ENCODE measurements at regions not wholly inside any gene's neighbourhood (a gene's known extent, or its start where the extent isn't known, plus 50 kb on each side); places are given as distances from the start of the nearest gene placed in this dataset.
"Not testable (repeated sequence)": the region's sequence is repeated elsewhere in the genome, so short reads cannot be mapped to it uniquely, and the experiment has no call there.

DNA sequence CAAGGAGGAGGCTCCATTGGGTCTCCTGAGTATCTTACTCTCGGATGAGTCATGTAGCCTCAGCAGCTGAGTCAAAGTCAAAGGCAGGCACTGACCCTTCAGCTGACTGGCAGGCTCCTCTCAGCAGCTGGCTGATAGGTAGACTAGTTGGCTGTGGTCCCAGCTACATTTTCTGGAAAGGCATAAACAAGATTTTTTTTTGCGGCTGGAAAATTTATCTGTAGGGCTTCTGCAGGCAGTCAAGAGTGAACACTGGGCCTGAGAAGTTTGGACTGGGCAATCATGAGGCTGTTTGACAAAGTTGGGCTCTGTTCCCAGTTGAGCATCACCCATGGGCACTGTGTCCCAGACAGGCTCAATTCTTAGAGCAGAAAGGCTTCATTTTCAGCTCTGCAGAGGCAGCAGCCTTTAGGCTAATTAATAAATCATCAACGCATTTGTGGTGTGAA, 796.2 kb downstream of the CCSER2 start:
- ATAC-seq (no peak), DNase-seq (ENCODE audit: missing footprints) (no peak)
- intact Hi-C loops (cut with DNase I) = no loop called here

DNA sequence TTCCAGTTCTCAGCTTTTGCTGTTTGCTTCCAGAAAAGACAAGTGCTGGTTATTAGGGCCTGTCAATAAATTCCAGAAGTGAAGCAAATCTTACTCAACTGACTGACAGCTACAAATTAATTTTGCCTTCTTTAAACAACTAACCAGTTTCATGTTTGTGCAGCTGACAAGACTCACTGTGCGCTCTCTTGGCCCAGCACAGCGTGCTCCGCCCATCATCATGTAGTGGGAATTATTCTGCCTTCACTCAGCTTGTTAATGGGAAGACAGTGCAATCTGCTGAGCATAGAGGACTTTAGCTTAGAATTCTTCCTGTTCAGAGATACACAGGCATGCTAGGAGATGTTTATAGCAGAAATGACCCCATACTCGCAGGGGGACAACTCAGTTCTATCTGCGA, 808.9 kb downstream of the CCSER2 start:
- intact Hi-C loops (cut with DNase I) = no loop called here
- DNase-seq (ENCODE audit: missing footprints) (no peak), ATAC-seq (no peak)

DNA sequence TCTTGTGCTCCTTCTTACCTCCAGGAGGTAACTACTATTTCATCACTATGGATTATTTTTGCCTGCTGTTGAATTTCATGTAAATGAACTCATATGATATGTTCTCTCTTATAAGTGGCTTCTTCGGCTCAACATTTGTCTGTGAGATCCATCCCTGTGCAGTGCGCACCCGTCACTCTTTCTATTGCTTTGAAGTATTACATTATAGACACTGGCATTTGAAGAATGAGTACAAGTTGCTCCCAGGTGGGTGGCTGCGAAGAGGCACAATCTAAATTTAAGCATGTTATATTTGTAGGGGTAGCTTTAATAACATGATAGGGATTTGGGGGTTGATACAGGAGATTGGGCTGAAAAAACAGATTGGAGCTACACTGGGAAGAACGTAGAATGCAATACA, 809.7 kb downstream of the CCSER2 start:
- DNase-seq (ENCODE audit: missing footprints) (no peak), ATAC-seq (no peak)
- intact Hi-C loops (cut with DNase I) = no loop called here

DNA sequence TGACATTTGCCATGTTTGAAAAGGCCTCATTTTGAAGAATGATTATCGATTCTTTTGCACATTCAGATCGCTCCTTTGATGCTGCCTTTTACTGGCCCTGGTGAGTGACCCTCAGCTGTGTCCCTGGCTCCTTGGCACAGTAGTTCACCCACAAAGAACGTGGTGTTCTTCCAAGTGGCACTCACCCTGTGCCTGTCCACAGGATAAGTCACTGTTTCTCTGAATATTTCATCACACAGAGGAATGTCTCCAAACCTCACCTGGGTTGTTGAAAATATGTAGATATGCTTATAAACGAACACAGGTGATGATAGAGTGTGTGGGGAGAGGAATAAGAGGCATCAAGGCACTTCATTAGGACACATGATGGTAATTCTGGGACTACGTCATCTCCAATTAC, 810.7 kb downstream of the CCSER2 start:
- intact Hi-C loops (cut with DNase I) = no loop called here
- DNase-seq (ENCODE audit: missing footprints) (no peak), ATAC-seq (no peak)

DNA sequence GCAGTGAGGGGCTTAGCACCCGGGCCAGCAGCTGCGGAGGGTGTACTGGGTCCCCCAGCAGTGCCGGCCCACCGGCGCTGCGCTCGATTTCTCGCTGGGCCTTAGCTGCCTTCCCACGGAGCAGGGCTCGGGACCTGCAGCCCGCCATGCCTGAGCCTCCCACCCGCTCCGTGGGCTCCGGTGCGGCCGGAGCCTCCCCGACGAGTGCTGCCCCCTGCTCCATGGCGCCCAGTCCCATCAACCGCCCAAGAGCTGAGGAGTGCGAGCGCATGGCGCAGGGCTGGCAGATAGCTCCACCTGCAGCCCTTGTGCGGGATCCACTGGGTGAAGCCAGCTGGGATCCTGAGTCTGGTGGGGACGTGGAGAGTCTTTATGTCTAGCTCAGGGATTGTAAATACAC, 813.1 kb downstream of the CCSER2 start:
- ATAC-seq; intact Hi-C loops (cut with DNase I); DNase-seq (ENCODE audit: missing footprints): not testable (repeated sequence)

DNA sequence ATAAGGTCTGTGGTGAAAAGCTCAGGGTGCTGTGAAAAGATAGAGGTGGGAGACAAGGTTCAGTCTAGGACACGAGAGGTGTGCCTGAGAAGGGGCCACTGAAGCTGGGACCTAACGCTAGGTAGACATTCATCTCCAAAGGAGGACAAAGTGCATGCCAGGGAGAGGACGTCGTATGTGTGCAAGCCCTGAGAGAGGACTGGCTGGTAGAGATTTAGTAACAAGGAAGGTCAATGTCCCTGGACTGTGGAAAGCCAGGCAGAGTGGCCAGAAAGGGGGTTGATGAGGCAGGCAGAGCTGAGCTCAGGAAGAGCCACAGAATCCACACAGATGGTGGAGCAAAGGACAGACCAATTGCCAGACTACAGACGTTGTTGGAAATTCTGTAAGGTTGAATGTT, 817.6 kb downstream of the CCSER2 start:
- intact Hi-C loops (cut with DNase I) = no loop called here
- no peak for DNase-seq (ENCODE audit: missing footprints)
- ATAC-seq = no peak

DNA sequence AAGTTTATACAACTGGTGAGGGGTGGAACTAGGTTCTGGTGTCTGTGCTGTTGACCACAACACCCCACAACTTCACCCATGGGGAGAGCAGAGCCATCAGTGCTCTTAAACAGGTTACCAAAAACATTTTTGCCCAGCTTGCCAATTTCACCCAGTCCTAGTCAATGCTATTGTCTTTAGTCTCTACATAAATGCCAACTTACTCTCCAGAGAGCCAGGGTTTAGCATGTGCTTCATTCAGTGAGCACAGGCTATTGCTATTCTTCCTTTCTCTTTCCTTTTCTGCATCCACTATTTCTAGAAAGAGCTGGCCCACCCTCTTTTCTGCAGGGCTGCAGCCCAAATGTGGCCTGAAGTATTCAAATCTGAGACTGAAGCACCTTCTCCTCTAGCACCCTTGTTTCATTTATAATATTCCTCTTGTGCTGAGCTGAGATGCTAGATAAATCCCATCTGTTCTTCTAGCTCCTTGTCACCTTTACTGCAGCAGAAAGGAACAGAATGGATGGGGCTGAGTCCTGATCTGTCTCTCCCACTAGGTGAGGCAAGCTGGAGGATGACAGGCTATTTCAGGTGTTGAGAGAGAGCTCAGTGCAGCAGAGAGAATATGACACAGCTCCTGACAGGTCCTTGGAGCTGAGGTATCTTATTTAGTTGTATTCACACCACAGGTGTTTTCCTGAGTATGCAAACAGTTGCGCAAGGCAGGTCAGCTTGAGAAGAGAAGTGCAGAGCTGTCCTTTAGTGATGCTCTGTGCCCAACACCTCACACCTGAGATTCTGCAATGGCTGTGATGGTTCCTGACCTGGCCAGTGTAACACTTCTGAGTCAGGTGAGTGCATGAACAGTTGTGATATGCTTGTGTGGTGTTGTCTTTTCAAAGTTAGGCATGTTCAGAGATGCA, 819.2 kb downstream of the CCSER2 start:
- DNase-seq (ENCODE audit: missing footprints) (no peak), ATAC-seq (no peak)
- intact Hi-C loops (cut with DNase I) = no loop called here

DNA sequence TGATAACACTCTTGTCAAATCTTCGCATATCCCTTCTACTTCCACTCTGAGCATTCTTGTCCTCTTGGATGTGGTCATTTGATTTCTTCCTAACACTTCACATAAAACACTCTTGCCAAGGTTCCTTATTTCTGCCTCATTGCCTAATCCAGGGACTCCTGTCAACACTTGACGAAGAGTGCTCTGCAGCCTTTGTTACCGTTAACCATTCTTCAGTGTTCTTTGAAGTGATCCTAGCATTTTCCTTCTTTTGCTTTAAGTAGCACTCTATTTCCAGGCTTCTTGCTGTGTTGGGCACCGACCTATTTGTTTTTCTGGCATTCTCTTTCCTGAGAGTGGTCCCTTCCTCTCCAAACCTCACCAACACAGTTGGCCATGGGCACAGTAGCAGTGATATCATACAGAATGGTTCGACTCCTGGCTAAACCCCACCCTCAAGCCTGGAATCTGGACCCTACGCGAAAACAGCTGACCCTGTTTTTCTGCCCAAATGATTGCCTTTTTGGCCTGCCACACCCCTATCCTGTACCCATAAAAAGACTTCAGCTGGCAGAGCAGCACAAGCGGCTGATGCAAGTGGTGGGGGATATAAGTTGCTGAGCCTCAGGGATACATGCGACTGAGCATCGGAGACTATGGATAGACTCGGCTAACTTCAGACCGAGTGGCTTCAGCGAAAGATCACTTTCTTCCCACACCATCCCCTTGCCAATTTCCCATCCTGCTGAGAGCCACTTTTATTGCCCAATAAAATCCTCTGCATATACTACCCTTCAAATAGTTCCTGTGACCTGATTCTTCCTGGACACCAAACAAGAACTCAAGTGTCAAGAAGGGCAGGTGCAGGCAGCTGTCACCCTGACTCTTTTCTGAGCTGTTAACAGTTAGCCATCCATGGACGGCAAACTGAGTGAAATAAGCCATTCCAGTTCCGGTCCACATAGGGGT, 820.6 kb downstream of the CCSER2 start:
- no peak for DNase-seq (ENCODE audit: missing footprints)
- ATAC-seq = no peak
- intact Hi-C loops (cut with DNase I) = no loop called here

DNA sequence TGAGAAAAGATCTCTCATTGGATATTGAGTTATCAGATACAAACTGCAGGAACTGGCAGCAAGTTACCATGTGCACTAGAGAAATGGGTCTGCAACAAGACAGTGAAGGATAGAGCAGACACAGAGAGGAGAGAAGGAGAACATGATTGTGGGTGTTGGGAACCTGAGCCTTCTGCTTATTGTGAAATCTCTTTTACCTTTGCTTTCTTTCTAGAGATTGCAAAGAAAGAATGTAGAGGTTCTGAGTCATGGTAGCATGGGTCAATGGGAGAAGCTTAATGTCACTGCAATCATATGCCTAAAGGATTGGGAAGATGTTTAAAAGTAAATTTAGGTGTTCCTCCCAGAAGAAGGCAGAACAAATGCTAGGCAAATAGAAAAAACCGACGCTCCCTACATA, 821.4 kb downstream of the CCSER2 start:
- intact Hi-C loops (cut with DNase I) = no loop called here
- ATAC-seq (no peak), DNase-seq (ENCODE audit: missing footprints) (no peak)

DNA sequence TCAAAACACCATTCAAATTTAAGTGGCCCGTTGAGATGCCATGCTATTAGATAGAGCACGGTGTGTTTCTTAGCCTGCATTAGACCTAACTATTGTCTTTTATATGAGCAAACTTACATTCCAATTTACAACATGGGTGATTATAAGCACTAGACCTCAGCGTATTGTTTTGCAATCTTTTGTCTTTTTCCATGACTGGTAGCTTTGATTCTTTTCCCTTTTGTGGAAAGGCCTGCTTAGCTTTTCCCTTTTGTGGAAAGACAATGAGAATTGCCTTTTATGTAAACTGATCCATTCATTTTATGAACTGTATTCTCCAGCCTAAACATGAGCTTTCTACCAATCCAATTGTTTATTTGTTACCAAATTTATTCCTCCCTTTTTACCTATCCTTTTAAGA, 823.1 kb downstream of the CCSER2 start:
- intact Hi-C loops (cut with DNase I) = no loop called here
- DNase-seq (ENCODE audit: missing footprints) (no peak), ATAC-seq (no peak)

DNA sequence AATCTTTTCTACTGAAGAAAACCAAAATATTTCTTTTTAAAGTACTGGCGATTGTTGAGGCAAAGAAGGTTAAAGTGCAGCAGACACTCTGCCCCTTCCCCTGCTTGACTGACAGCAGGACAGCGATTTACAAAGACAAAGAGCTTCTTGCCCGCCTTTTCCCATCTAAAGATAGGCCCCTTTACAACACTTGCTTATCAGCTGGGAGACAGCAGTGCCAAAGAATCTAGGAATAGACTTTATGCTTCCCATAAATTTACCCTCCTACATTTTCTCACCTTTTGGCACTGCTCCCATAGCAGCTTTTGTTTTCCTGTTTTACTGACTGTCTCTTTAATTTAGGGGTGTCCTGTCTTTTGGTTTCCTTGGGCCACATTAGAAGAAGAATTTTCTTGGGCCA, 824.1 kb downstream of the CCSER2 start:
- ATAC-seq = no peak
- intact Hi-C loops (cut with DNase I) = no loop called here

DNA sequence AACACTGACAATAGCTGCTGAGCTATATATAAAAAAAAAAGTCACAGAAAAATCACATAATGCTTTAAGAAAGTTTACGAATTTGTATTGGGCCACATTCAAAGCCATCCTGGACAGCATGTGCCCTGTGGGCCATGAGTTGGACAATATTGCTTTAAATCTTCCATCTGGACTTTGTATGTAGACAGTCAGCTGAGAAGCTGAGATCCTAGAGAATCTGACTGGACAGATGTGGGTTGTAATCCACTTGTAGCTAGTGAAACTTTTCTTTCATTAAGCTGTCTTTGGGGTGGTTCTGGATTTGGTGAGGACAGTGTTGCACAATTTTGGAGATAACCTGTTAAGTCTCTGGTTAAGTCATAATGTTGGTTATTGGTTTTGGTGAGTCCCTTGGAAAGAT, 824.5 kb downstream of the CCSER2 start:
- intact Hi-C loops (cut with DNase I) = no loop called here
- ATAC-seq (no peak), DNase-seq (ENCODE audit: missing footprints) (no peak)

More for the DNA sequence above, 824.1 kb downstream of the CCSER2 start:
- no peak for DNase-seq (ENCODE audit: missing footprints)

DNA sequence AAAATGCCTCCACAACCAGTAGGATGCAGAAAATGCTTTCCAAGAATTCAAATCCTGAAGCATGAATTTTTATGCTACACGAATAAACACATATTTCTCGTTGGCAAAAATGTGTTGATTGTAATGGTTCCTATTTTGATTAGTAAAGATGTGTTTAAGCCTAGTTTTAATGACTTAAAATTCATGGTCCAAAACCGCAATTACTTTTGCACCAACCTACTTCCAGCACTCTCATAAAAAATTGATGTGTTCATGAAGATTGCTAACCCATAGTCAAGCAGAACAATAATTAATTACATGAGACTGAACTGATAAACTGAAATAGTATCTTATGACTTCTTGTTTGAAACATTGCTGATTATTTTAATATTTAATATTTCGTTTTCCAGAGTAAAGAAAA, 828.8 kb downstream of the CCSER2 start:
- no peak for ATAC-seq
- intact Hi-C loops (cut with DNase I) = no loop called here
- no peak for DNase-seq (ENCODE audit: missing footprints)

DNA sequence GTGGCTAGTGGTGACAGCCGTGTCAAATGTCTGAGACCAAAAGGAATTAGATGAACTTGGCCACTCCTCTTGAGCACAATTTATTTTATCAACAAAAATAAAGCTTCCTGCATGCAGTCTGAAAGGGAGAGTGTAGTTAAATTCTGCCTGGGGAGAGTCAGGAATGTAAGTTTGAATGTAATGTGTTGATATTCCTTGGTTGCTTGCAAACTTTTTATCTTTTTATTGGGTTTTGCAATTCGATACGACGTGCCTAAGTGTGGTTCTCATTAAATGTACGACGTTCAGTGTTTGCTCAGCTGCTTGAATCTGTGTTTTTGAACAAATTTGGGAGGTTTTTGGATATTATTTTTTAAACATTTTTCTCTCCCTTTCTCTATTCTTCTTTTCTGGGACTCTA, 839.9 kb downstream of the CCSER2 start:
- ATAC-seq (no peak), DNase-seq (ENCODE audit: missing footprints) (no peak)
- intact Hi-C loops (cut with DNase I) = no loop called here

DNA sequence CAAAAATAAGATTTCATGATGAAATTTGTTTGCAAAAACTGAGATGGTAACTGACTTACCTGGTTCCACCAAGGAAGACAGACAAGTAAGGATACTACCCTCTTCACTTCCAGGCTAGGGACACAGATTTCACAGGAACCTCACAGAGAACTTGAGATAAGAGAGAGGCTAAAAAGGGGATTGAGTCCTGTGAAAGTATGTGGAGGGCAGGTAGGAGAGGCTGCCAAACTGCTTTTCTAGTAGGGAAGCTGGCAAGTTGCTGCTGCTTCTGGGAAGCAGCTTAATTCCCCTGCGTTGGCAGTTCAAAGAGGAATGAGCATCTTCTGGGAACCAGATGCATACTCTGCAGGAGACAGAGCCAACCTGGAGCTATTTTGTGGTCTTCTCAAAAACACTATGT, 841.6 kb downstream of the CCSER2 start:
- intact Hi-C loops (cut with DNase I) = no loop called here
- ATAC-seq = no peak
- DNase-seq (ENCODE audit: missing footprints) = no peak

DNA sequence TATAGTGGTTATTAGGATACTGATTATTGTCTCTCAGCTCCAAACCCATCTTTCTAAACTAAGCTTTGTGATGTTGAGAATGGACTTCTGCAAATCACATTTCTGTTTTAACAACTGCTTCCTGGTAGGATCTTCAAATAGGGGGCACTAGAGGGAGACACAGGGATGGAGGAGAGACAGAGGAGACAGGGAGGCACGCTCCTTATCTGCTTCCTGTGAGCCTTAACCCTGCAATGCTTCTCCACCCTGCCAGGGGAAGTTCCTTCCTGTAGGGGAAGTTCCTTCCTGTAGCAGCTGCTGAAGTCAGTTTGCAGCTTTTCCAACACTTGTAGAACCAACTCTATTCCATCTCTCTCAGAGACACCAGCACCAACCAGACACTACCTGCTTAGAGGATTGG, 847.2 kb downstream of the CCSER2 start:
- no peak for DNase-seq (ENCODE audit: missing footprints)
- intact Hi-C loops (cut with DNase I) = no loop called here
- no peak for ATAC-seq

DNA sequence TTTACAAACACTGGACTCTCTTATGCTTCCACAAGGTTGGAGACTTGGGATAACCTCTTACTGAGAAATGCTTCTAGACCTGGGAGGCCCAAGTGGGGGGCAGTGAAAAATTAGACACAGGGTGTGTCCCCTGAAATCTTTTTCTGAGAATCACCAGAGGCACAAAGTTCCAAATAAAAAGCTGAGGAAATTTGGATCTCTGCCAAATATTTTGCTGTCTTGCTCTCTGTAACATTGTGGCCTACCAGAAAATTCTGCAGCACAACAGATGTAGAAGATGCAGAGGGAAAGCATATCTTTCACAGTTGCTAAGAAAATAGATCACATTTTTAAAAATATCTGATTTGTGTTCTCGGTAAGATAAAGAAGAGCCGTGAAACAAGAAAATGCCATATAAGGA, 849.4 kb downstream of the CCSER2 start:
- no peak for DNase-seq (ENCODE audit: missing footprints)
- intact Hi-C loops (cut with DNase I) = no loop called here
- ATAC-seq = no peak

DNA sequence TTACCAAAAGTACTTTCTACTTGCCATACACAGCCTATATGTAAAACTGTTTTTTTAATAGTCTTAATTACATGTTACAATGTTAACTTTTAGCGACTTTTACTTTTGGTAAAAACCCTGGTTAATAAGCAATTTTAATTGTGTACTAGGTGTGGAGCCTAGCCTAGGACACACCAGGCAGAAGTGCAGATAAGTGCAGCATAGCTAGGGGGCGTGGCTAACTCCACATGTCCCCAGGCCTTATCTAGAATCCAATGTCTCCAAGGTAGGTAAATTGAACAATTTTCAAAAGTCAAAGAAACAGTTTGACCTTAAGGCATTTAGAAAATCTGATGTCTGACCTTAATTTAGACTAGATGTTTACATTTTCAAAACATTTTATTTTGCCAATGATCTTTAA, 858.7 kb downstream of the CCSER2 start:
- DNase-seq (ENCODE audit: missing footprints) = no peak
- intact Hi-C loops (cut with DNase I) = no loop called here

DNA sequence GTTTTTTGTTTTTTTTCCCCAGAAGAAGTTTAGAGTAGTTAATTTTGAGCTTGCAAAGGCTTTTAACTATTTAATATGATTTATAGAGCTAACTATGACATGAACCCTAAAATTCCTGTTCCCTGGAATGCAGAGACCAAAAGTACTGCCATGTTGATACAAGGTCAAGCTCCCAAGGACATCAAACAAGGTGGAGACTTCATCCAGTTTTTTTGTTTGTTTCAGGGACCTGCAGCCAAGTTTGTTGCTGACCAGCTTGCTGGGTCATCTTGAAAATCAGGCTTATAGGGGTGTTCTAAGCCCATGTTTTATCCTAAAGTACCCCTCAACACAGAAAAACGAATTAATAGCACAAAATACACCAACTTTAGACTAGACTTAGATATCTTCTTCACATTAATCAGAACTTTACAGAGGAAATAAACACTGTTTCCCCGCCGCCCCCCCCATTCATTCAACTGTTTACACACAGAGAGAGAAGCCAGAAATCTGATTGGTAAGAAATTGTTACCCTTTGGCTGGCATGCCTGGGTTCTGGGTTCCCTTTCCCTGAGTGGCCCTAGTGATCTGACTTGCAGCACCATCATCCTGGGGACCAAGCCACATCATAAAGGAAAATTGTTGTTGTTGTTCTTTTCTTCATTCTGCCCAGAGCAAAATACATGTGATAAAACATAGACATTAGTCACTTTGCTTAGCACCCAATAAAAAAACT, 860.5 kb downstream of the CCSER2 start:
- intact Hi-C loops (cut with DNase I) = no loop called here
- no peak for ATAC-seq
- DNase-seq (ENCODE audit: missing footprints) = no peak

More for the DNA sequence above, 858.7 kb downstream of the CCSER2 start:
- ATAC-seq = no peak
